Muscle of leg (tissue), 3 donors: ENCODE measurements at regions not wholly inside any gene's neighbourhood (a gene's known extent, or its start where the extent isn't known, plus 50 kb on each side); places are given as distances from the start of the nearest gene placed in this dataset.

ENCODE experiments used
- DNase-seq: peaks from one replicate; pipeline ENCODE4 v3.0.0; 2013
- H3K27ac ChIP-seq: one replicate; pipeline ENCODE4 v1.5.1; 2013; ENCODE audit warnings: mild to moderate bottlenecking, low read length, control low read depth
- H3K27me3 ChIP-seq: one replicate; pipeline ENCODE4 v1.6.1; 2013; ENCODE audit warnings: low read length; ENCODE audit not compliant: control insufficient read depth, insufficient read depth
- H3K36me3 ChIP-seq: one replicate; pipeline ENCODE4 v1.6.1; 2013; ENCODE audit warnings: low read length; ENCODE audit not compliant: control insufficient read depth, insufficient read depth
- H3K4me1 ChIP-seq: one replicate; pipeline ENCODE4 v1.6.1; 2013; ENCODE audit warnings: low read length; ENCODE audit not compliant: control insufficient read depth, insufficient read depth
- H3K4me3 ChIP-seq: one replicate; pipeline ENCODE4 v1.5.1; 2013; ENCODE audit warnings: low read length, control low read depth
- H3K9me3 ChIP-seq: replicated peaks from 2 replicates; pipeline ENCODE4 v1.6.1; 2013; ENCODE audit warnings: low read depth, low read length; ENCODE audit not compliant: control insufficient read depth
- WGBS: methylation state at CpG from one replicate; pipeline ENCODE4 v1.1.5; 2013; ENCODE audit warnings: missing lambda C conversion rate; ENCODE audit not compliant: insufficient coverage; 5-methylcytosine and 5-hydroxymethylcytosine counted together

GRCh38 chr2:129205766-129206165, 773.7 kb upstream of the RAB6C start:
- WGBS = no CpG with 5 or more reads among the region's 5 CpGs

GRCh38 chr2:129212299-129212958, 767.0 kb upstream of the RAB6C start:
- Histone ChIP-seq H3K27me3 (no peaks in the 10 kb centered on the region), H3K4me1 (no peaks in the 10 kb centered on the region), H3K27ac (no peak overlapping the region), H3K36me3 (no peaks in the 10 kb centered on the region), H3K4me3 (no peak overlapping the region), H3K9me3 (no peaks in the 10 kb centered on the region)
- whole genome bisulfite sequencing = 80% methylated on average over 1 of the region's 5 CpGs
- DNase-seq = no peak

More at GRCh38 chr2:129205766-129206165, 773.7 kb upstream of the RAB6C start:
- H3K27me3 ChIP-seq = no peaks in the 10 kb centered on the region
- no peaks in the 10 kb centered on the region for H3K36me3 ChIP-seq
- no peak overlapping the region for H3K4me3 ChIP-seq
- H3K9me3 ChIP-seq = no peaks in the 10 kb centered on the region
- H3K4me1 ChIP-seq = no peaks in the 10 kb centered on the region
- DNase-seq = no peak
- no peak overlapping the region for H3K27ac ChIP-seq

- Histone ChIP-seq H3K9me3 (no peaks in the 10 kb centered on the region), H3K36me3 (no peaks in the 10 kb centered on the region), H3K27ac (no peak overlapping the region), H3K4me3 (no peak overlapping the region), H3K4me1 (no peaks in the 10 kb centered on the region), H3K27me3 (no peaks in the 10 kb centered on the region)
- WGBS = 92% methylated on average over 8 of the region's 10 CpGs
- no peak for DNase-seq
Observed at GRCh38 chr2:129224022-129224421, 755.4 kb upstream of the RAB6C start.

- H3K27ac ChIP-seq = no peak overlapping the region
- WGBS = 82% methylated on average over 2 of the region's 3 CpGs
- DNase-seq = no peak
- H3K27me3 ChIP-seq = no peaks in the 10 kb centered on the region
- H3K4me3 ChIP-seq = no peak overlapping the region
- H3K9me3 ChIP-seq = no peaks in the 10 kb centered on the region
- H3K36me3 ChIP-seq = no peaks in the 10 kb centered on the region
- no peaks in the 10 kb centered on the region for H3K4me1 ChIP-seq
Observed at GRCh38 chr2:129224486-129224885, 755.0 kb upstream of the RAB6C start.

- Histone ChIP-seq H3K27ac (no peak overlapping the region), H3K9me3 (no peaks in the 10 kb centered on the region), H3K36me3 (no peaks in the 10 kb centered on the region), H3K4me3 (no peak overlapping the region), H3K27me3 (no peaks in the 10 kb centered on the region), H3K4me1 (no peaks in the 10 kb centered on the region)
- DNase-seq = no peak
- WGBS = 45% methylated on average over 2 of the region's 3 CpGs
Observed at GRCh38 chr2:129229196-129229595, 750.3 kb upstream of the RAB6C start.

- H3K27me3 ChIP-seq = no peaks in the 10 kb centered on the region
- no peaks in the 10 kb centered on the region for H3K9me3 ChIP-seq
- no peaks in the 10 kb centered on the region for H3K4me1 ChIP-seq
- H3K27ac ChIP-seq = no peak overlapping the region
- no peaks in the 10 kb centered on the region for H3K36me3 ChIP-seq
- H3K4me3 ChIP-seq = no peak overlapping the region
- DNase-seq = no peak
- 83% methylated on average over 7 of the region's 7 CpGs for WGBS
Observed at GRCh38 chr2:129229830-129230441, 749.5 kb upstream of the RAB6C start.

- no CpG with 5 or more reads among the region's 7 CpGs for WGBS
- H3K27me3 ChIP-seq = no peaks in the 10 kb centered on the region
Observed at GRCh38 chr2:129231924-129232323, 747.5 kb upstream of the RAB6C start.

GRCh38 chr2:129233166-129233565, 746.3 kb upstream of the RAB6C start:
- no peaks in the 10 kb centered on the region for H3K4me1 ChIP-seq
- H3K9me3 ChIP-seq = peaks cover 2% of the 10 kb centered on the region
- no peaks in the 10 kb centered on the region for H3K36me3 ChIP-seq
- no peak overlapping the region for H3K27ac ChIP-seq
- DNase-seq = no peak
- H3K4me3 ChIP-seq = no peak overlapping the region
- 72% methylated on average over 9 of the region's 9 CpGs for WGBS
- no peaks in the 10 kb centered on the region for H3K27me3 ChIP-seq

More at GRCh38 chr2:129231924-129232323, 747.5 kb upstream of the RAB6C start:
- Histone ChIP-seq H3K4me3 (no peak overlapping the region), H3K4me1 (no peaks in the 10 kb centered on the region), H3K27ac (no peak overlapping the region), H3K36me3 (no peaks in the 10 kb centered on the region), H3K9me3 (peaks cover 2% of the 10 kb centered on the region)
- no peak for DNase-seq

- peak; percentile 64 for DNase-seq
- Histone ChIP-seq H3K4me3 (no peak overlapping the region), H3K27ac (no peak overlapping the region), H3K4me1 (no peaks in the 10 kb centered on the region), H3K36me3 (no peaks in the 10 kb centered on the region), H3K9me3 (peaks cover 2% of the 10 kb centered on the region), H3K27me3 (no peaks in the 10 kb centered on the region)
- WGBS = 29% methylated on average over 2 of the region's 6 CpGs
Observed at GRCh38 chr2:129233751-129234406, 745.6 kb upstream of the RAB6C start.

- DNase-seq = no peak
- Histone ChIP-seq H3K4me1 (peaks cover 7% of the 10 kb centered on the region), H3K36me3 (no peaks in the 10 kb centered on the region), H3K27ac (no peak overlapping the region), H3K9me3 (peaks cover 2% of the 10 kb centered on the region), H3K4me3 (no peak overlapping the region), H3K27me3 (no peaks in the 10 kb centered on the region)
Observed at GRCh38 chr2:129236601-129237000, 742.9 kb upstream of the RAB6C start.
